ENCODE measurements at regions not wholly inside any gene's neighbourhood (a gene's known extent, or its start where the extent isn't known, plus 50 kb on each side); places are given as distances from the start of the nearest gene placed in this dataset.

- H3K27me3 Mint-ChIP-seq, result no peaks in the 10 kb centered on the region
- no peak for ATAC-seq
- no peak overlapping the region for H3K27ac Mint-ChIP-seq
- no peaks in the 10 kb centered on the region for H3K4me1 Mint-ChIP-seq
- no peak for DNase-seq
- no peak overlapping the region for H3K4me3 Mint-ChIP-seq
- no peaks in the 10 kb centered on the region for H3K9me3 Mint-ChIP-seq
Measured at GRCh38 chrX:80098038-80098437, 83.5 kb downstream of the TBX22 start.

GRCh38 chrX:80120335-80120734 lies 105.8 kb downstream of the TBX22 start:
- Mint-ChIP-seq H3K4me1 (no peaks in the 10 kb centered on the region), H3K27me3 (no peaks in the 10 kb centered on the region), H3K9me3 (peaks cover 2 to 3% of the 10 kb centered on the region in 2 donors), H3K4me3 (no peak overlapping the region), H3K27ac (no peak overlapping the region)
- ATAC-seq, result no peak
- no peak for DNase-seq

- DNase-seq (no peak), ATAC-seq (no peak)
- Mint-ChIP-seq H3K9me3 (no peaks in the 10 kb centered on the region), H3K27ac (no peak overlapping the region), H3K4me1 (no peaks in the 10 kb centered on the region), H3K4me3 (no peak overlapping the region), H3K27me3 (no peaks in the 10 kb centered on the region)
Measured at GRCh38 chrX:80138938-80139337, 124.4 kb downstream of the TBX22 start.

GRCh38 chrX:80139564-80139963 lies 125.0 kb downstream of the TBX22 start:
- Mint-ChIP-seq H3K9me3 (no peaks in the 10 kb centered on the region), H3K27ac (no peak overlapping the region), H3K4me1 (no peaks in the 10 kb centered on the region), H3K27me3 (no peaks in the 10 kb centered on the region), H3K4me3 (no peak overlapping the region)
- no peak for ATAC-seq
- DNase-seq, result no peak

GRCh38 chrX:80170581-80170980 lies 156.0 kb downstream of the TBX22 start:
- no peaks in the 10 kb centered on the region for H3K9me3 Mint-ChIP-seq
- ATAC-seq (no peak), DNase-seq (no peak)
- H3K4me1 Mint-ChIP-seq, result no peaks in the 10 kb centered on the region
- H3K27ac Mint-ChIP-seq, result no peak overlapping the region
- H3K4me3 Mint-ChIP-seq, result no peak overlapping the region
- no peaks in the 10 kb centered on the region for H3K27me3 Mint-ChIP-seq

GRCh38 chrX:80173261-80173660 lies 158.7 kb downstream of the TBX22 start:
- ATAC-seq (no peak), DNase-seq (no peak)
- Mint-ChIP-seq H3K4me3 (no peak overlapping the region), H3K27ac (no peak overlapping the region), H3K9me3 (no peaks in the 10 kb centered on the region), H3K27me3 (no peaks in the 10 kb centered on the region), H3K4me1 (no peaks in the 10 kb centered on the region)

GRCh38 chrX:80174925-80175574 lies 160.5 kb downstream of the TBX22 start:
- DNase-seq (no peak), ATAC-seq (no peak)
- Mint-ChIP-seq H3K4me1 (no peaks in the 10 kb centered on the region), H3K27ac (no peak overlapping the region), H3K4me3 (no peak overlapping the region), H3K27me3 (no peaks in the 10 kb centered on the region), H3K9me3 (no peaks in the 10 kb centered on the region)

GRCh38 chrX:80181079-80181478 lies 166.5 kb downstream of the TBX22 start:
- Mint-ChIP-seq H3K27me3 (no peaks in the 10 kb centered on the region), H3K27ac (no peak overlapping the region), H3K4me1 (no peaks in the 10 kb centered on the region), H3K4me3 (no peak overlapping the region), H3K9me3 (no peaks in the 10 kb centered on the region)
- ATAC-seq, result no peak
- no peak for DNase-seq

- no peaks in the 10 kb centered on the region for H3K27me3 Mint-ChIP-seq
- no peaks in the 10 kb centered on the region for H3K4me1 Mint-ChIP-seq
- ATAC-seq, result no peak
Measured at GRCh38 chrX:80184854-80185253, 170.3 kb downstream of the TBX22 start.

GRCh38 chrX:80206647-80207046 lies 192.1 kb downstream of the TBX22 start:
- H3K27ac Mint-ChIP-seq, result peak overlapping the region in 1 of 2 donors; percentile 45
- ATAC-seq, result no peak
- no peaks in the 10 kb centered on the region for H3K27me3 Mint-ChIP-seq
- no peak overlapping the region for H3K4me3 Mint-ChIP-seq
- H3K9me3 Mint-ChIP-seq, result no peaks in the 10 kb centered on the region
- DNase-seq, result no peak
- H3K4me1 Mint-ChIP-seq, result no peaks in the 10 kb centered on the region

More at GRCh38 chrX:80184854-80185253, 170.3 kb downstream of the TBX22 start:
- H3K27ac Mint-ChIP-seq, result no peak overlapping the region
- no peak for DNase-seq
- H3K9me3 Mint-ChIP-seq, result peaks cover 0 to under 1% of the 10 kb centered on the region in 2 donors
- H3K4me3 Mint-ChIP-seq, result no peak overlapping the region

GRCh38 chrX:80207327-80207726 lies 192.8 kb downstream of the TBX22 start:
- H3K4me1 Mint-ChIP-seq, result no peaks in the 10 kb centered on the region
- no peak overlapping the region for H3K4me3 Mint-ChIP-seq
- no peak for DNase-seq
- no peak for ATAC-seq
- H3K27ac Mint-ChIP-seq, result no peak overlapping the region
- no peaks in the 10 kb centered on the region for H3K27me3 Mint-ChIP-seq
- no peaks in the 10 kb centered on the region for H3K9me3 Mint-ChIP-seq

GRCh38 chrX:80216086-80216485 lies 201.5 kb downstream of the TBX22 start:
- Mint-ChIP-seq H3K4me3 (no peak overlapping the region), H3K27ac (no peak overlapping the region), H3K9me3 (no peaks in the 10 kb centered on the region), H3K27me3 (no peaks in the 10 kb centered on the region), H3K4me1 (no peaks in the 10 kb centered on the region)
- ATAC-seq, result no peak
- no peak for DNase-seq

- no peaks in the 10 kb centered on the region for H3K9me3 Mint-ChIP-seq
- DNase-seq (no peak), ATAC-seq (no peak)
- H3K27ac Mint-ChIP-seq, result peak overlapping the region in 1 of 2 donors; percentile 90
- no peaks in the 10 kb centered on the region for H3K27me3 Mint-ChIP-seq
- H3K4me3 Mint-ChIP-seq, result no peak overlapping the region
- H3K4me1 Mint-ChIP-seq, result no peaks in the 10 kb centered on the region
Measured at GRCh38 chrX:80223982-80224579, 196.2 kb upstream of the TENT5D start.

- no peak for ATAC-seq
- no peak for DNase-seq
- Mint-ChIP-seq H3K4me3 (no peak overlapping the region), H3K9me3 (no peaks in the 10 kb centered on the region), H3K27ac (no peak overlapping the region), H3K27me3 (no peaks in the 10 kb centered on the region), H3K4me1 (no peaks in the 10 kb centered on the region)
Measured at GRCh38 chrX:80229626-80230025, 190.6 kb upstream of the TENT5D start.

- H3K27ac Mint-ChIP-seq, result no peak overlapping the region
- no peak for DNase-seq
- H3K4me3 Mint-ChIP-seq, result no peak overlapping the region
- H3K27me3 Mint-ChIP-seq, result no peaks in the 10 kb centered on the region
- no peak for ATAC-seq
- H3K4me1 Mint-ChIP-seq, result no peaks in the 10 kb centered on the region
- H3K9me3 Mint-ChIP-seq, result no peaks in the 10 kb centered on the region
Measured at GRCh38 chrX:80237072-80237471, 183.2 kb upstream of the TENT5D start.

GRCh38 chrX:80246271-80246670 lies 174.0 kb upstream of the TENT5D start:
- no peak overlapping the region for H3K4me3 Mint-ChIP-seq
- no peak for DNase-seq
- H3K27ac Mint-ChIP-seq, result no peak overlapping the region
- no peaks in the 10 kb centered on the region for H3K9me3 Mint-ChIP-seq
- H3K27me3 Mint-ChIP-seq, result no peaks in the 10 kb centered on the region
- H3K4me1 Mint-ChIP-seq, result no peaks in the 10 kb centered on the region
- no peak for ATAC-seq

- no peak for DNase-seq
- no peak overlapping the region for H3K27ac Mint-ChIP-seq
- H3K27me3 Mint-ChIP-seq, result no peaks in the 10 kb centered on the region
- no peaks in the 10 kb centered on the region for H3K4me1 Mint-ChIP-seq
- H3K4me3 Mint-ChIP-seq, result no peak overlapping the region
- ATAC-seq, result no peak
- H3K9me3 Mint-ChIP-seq, result no peaks in the 10 kb centered on the region
Measured at GRCh38 chrX:80266287-80266686, 154.0 kb upstream of the TENT5D start.
